ENCODE measurements at regions not wholly inside any gene's neighbourhood (a gene's known extent, or its start where the extent isn't known, plus 50 kb on each side); places are given as distances from the start of the nearest gene placed in this dataset.

DNA sequence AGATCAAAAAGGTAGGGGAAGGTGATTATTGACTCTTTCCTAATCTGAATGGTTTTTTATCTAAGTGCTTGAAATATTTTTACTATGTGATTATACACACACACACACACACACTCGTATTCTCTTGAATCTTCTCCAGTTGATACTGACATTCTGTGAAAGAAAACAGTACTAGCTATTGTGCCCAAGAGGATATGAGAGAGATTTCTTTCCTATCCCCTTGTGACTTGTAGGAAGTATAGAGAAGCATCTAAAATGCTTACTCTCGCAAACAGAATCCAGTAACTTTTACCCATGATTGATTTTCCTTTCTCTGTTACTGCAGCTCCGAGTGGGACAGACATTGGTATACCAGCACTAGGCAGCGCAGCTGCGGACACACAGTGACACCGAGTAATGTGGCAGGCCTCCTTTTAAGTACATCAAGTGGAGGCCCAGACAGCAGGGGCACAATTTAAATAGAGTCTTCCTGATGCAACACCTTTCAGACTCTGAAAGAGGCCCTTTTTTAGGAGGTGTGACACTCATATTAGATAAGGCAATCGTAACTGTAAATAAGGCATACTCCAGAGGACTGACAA lies 421.0 kb upstream of the CNTN4 start:
- no peak overlapping the region for H3K27ac ChIP-seq (ENCODE audit: low read depth in 1 of 2, low read length in 2 of 2)
- intact Hi-C loops (cut with micrococcal nuclease) = no loop called here
- H3K4me3 Mint-ChIP-seq = no peak overlapping the region
- no peaks in the 10 kb centered on the region for H4K20me1 ChIP-seq (ENCODE audit: insufficient read depth, low read length)
- no peak overlapping the region for H2AFZ ChIP-seq (ENCODE audit: insufficient read depth, low read depth, low read length, poor library complexity, severe bottlenecking)
- TF ChIP-seq, protein P1, sequence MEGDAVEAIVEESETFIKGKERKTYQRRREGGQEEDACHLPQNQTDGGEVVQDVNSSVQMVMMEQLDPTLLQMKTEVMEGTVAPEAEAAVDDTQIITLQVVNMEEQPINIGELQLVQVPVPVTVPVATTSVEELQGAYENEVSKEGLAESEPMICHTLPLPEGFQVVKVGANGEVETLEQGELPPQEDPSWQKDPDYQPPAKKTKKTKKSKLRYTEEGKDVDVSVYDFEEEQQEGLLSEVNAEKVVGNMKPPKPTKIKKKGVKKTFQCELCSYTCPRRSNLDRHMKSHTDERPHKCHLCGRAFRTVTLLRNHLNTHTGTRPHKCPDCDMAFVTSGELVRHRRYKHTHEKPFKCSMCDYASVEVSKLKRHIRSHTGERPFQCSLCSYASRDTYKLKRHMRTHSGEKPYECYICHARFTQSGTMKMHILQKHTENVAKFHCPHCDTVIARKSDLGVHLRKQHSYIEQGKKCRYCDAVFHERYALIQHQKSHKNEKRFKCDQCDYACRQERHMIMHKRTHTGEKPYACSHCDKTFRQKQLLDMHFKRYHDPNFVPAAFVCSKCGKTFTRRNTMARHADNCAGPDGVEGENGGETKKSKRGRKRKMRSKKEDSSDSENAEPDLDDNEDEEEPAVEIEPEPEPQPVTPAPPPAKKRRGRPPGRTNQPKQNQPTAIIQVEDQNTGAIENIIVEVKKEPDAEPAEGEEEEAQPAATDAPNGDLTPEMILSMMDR (IDR thresholded peaks at IDR 0.05) = no peak
- H3K27me3 Mint-ChIP-seq (ENCODE audit: low read depth in 3 of 3) = no peaks in the 10 kb centered on the region
- WGBS (ENCODE audit: insufficient coverage) = 83% methylated on average over 5 of the region's 7 CpGs
- H3K9ac ChIP-seq (ENCODE audit: insufficient read depth, low read length, poor library complexity, severe bottlenecking) = no peak overlapping the region
- H3K9me3 ChIP-seq (replicated peaks in 1 of 2; ENCODE audit: control insufficient read depth in 1 of 2, insufficient read depth in 1 of 2, low read length in 2 of 2) = peaks cover 16 to 19% of the 10 kb centered on the region in 2 donors
- H3K36me3 ChIP-seq (replicated peaks in 1 of 2; ENCODE audit: control insufficient read depth in 1 of 2, insufficient read depth in 2 of 2, low read length in 2 of 2) = no peaks in the 10 kb centered on the region
- no peaks in the 10 kb centered on the region for H3K36me3 Mint-ChIP-seq
- H3K9me3 Mint-ChIP-seq = peaks cover 1 to 18% (median 9%) of the 10 kb centered on the region in 7 donors
- H3K4me1 Mint-ChIP-seq = no peaks in the 10 kb centered on the region
- DNase-seq = no peak
- H3K79me2 ChIP-seq (ENCODE audit: insufficient read depth, low read length) = no peaks in the 10 kb centered on the region
- H3K4me1 ChIP-seq (ENCODE audit: control insufficient read depth in 1 of 2, insufficient read depth in 2 of 2, low read length in 2 of 2) = no peaks in the 10 kb centered on the region
- no peak overlapping the region for H3K27ac Mint-ChIP-seq
- no peaks in the 10 kb centered on the region for H3K27me3 ChIP-seq (ENCODE audit: control insufficient read depth in 2 of 2, insufficient read depth in 2 of 2, low read length in 2 of 2)
- no peak overlapping the region for H3K4me2 ChIP-seq (replicated peaks; ENCODE audit: extremely low read depth, low read length, poor library complexity, severe bottlenecking)
- no peak overlapping the region for H3K4me3 ChIP-seq (replicated peaks in 1 of 3; ENCODE audit: low read depth in 2 of 3, low read length in 3 of 3)

DNA sequence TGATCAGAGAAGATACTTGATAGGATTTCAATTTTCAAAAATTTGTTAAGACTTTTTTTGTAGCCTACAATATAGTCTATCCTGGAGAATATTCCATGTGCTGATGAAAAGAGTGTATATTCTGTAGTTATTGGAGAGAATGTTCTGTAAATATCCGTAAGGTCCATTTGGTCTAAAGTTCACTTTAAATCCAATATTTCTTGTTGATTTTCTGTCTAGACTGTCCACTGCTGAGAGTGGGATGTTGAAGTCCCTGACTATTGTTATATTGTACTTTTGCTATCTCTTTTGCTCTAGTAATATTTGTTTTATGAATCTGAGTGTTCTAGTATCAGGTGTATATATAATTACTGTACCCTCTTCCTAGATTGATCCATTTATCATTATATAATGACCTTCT lies 406.2 kb upstream of the CNTN4 start:
- Histone ChIP-seq H3K27ac (ENCODE audit: low read depth in 1 of 2, low read length in 2 of 2) (no peak overlapping the region), H3K4me1 (ENCODE audit: control insufficient read depth in 1 of 2, insufficient read depth in 2 of 2, low read length in 2 of 2) (no peaks in the 10 kb centered on the region), H4K20me1 (ENCODE audit: insufficient read depth, low read length) (no peaks in the 10 kb centered on the region), H3K4me3 (replicated peaks in 1 of 3; ENCODE audit: low read depth in 2 of 3, low read length in 3 of 3) (no peak overlapping the region), H3K36me3 (replicated peaks in 1 of 2; ENCODE audit: control insufficient read depth in 1 of 2, insufficient read depth in 2 of 2, low read length in 2 of 2) (no peaks in the 10 kb centered on the region), H3K9me3 (replicated peaks in 1 of 2; ENCODE audit: control insufficient read depth in 1 of 2, insufficient read depth in 1 of 2, low read length in 2 of 2) (peaks cover 3 to 8% of the 10 kb centered on the region in 2 donors), H3K27me3 (ENCODE audit: control insufficient read depth in 2 of 2, insufficient read depth in 2 of 2, low read length in 2 of 2) (no peaks in the 10 kb centered on the region), H3K4me2 (replicated peaks; ENCODE audit: extremely low read depth, low read length, poor library complexity, severe bottlenecking) (no peak overlapping the region), H2AFZ (ENCODE audit: insufficient read depth, low read depth, low read length, poor library complexity, severe bottlenecking) (no peak overlapping the region), H3K79me2 (ENCODE audit: insufficient read depth, low read length) (no peaks in the 10 kb centered on the region), H3K9ac (ENCODE audit: insufficient read depth, low read length, poor library complexity, severe bottlenecking) (no peak overlapping the region)
- Mint-ChIP-seq H3K4me1 (no peaks in the 10 kb centered on the region), H3K27me3 (ENCODE audit: low read depth in 3 of 3) (no peaks in the 10 kb centered on the region), H3K9me3 (peaks cover 0 to 7% (median 3%) of the 10 kb centered on the region in 7 donors), H3K27ac (no peak overlapping the region), H3K36me3 (no peaks in the 10 kb centered on the region), H3K4me3 (no peak overlapping the region)
- TF ChIP-seq, protein P1 (IDR thresholded peaks at IDR 0.05) = no peak
- whole genome bisulfite sequencing (ENCODE audit: insufficient coverage) = no CpG with 5 or more reads among the region's 1 CpG
- intact Hi-C loops (cut with micrococcal nuclease) = no loop called here
- no peak for DNase-seq
